Activated T-cell treated with anti-CD3 and anti-CD28 coated beads for 48 hours (primary cell): ENCODE measurements at regions not wholly inside any gene's neighbourhood (a gene's known extent, or its start where the extent isn't known, plus 50 kb on each side); places are given as distances from the start of the nearest gene placed in this dataset.
"Not testable (repeated sequence)": the region's sequence is repeated elsewhere in the genome, so short reads cannot be mapped to it uniquely, and the experiment has no call there.

Experiments
- DNase-seq: peaks from one replicate; pipeline ENCODE4 v3.0.0-alpha.2; 2020; ENCODE audit warnings: low read depth

- DNase-seq, result no peak
Measured at GRCh38 chr18:10085416-10085815, 171.6 kb downstream of the VAPA start.

GRCh38 chr18:10085876-10086275 lies 172.1 kb downstream of the VAPA start:
- no peak for DNase-seq

GRCh38 chr18:10086458-10087210 lies 172.8 kb downstream of the VAPA start:
- DNase-seq, result no peak

GRCh38 chr18:10088734-10089133 lies 174.9 kb downstream of the VAPA start:
- no peak for DNase-seq

GRCh38 chr18:10089881-10090280 lies 176.1 kb downstream of the VAPA start:
- no peak for DNase-seq

- no peak for DNase-seq
Measured at GRCh38 chr18:10090668-10091067, 176.9 kb downstream of the VAPA start.

GRCh38 chr18:10093445-10093844 lies 179.6 kb downstream of the VAPA start:
- no peak for DNase-seq

GRCh38 chr18:10094154-10094553 lies 180.3 kb downstream of the VAPA start:
- no peak for DNase-seq

- DNase-seq, result no peak
Measured at GRCh38 chr18:10094655-10095054, 180.8 kb downstream of the VAPA start.

GRCh38 chr18:10095356-10095755 lies 181.5 kb downstream of the VAPA start:
- no peak for DNase-seq

- no peak for DNase-seq
Measured at GRCh38 chr18:10099539-10100140, 185.8 kb downstream of the VAPA start.

GRCh38 chr18:10100196-10100595 lies 186.4 kb downstream of the VAPA start:
- DNase-seq, result no peak

GRCh38 chr18:10100941-10101701 lies 187.3 kb downstream of the VAPA start:
- DNase-seq, result no peak

GRCh38 chr18:10101729-10102128 lies 187.9 kb downstream of the VAPA start:
- DNase-seq, result no peak

GRCh38 chr18:10105118-10105517 lies 191.3 kb downstream of the VAPA start:
- not testable (repeated sequence) for DNase-seq

- DNase-seq, result no peak
Measured at GRCh38 chr18:10111191-10111590, 197.4 kb downstream of the VAPA start.

GRCh38 chr18:10111944-10112343 lies 198.1 kb downstream of the VAPA start:
- DNase-seq, result no peak

GRCh38 chr18:10113121-10114022 lies 199.6 kb downstream of the VAPA start:
- no peak for DNase-seq

GRCh38 chr18:10114717-10115463 lies 201.1 kb downstream of the VAPA start:
- DNase-seq, result no peak

- DNase-seq, result no peak
Measured at GRCh38 chr18:10116574-10116973, 202.8 kb downstream of the VAPA start.

GRCh38 chr18:10119528-10119927 lies 205.7 kb downstream of the VAPA start:
- DNase-seq, result no peak
